Activated T-cell treated with anti-CD3 and anti-CD28 coated beads, Interleukin-2, amount 50 U/mL, for 48 hours (primary cell): ENCODE measurements at regions not wholly inside any gene's neighbourhood (a gene's known extent, or its start where the extent isn't known, plus 50 kb on each side); places are given as distances from the start of the nearest gene placed in this dataset.

ENCODE experiments used
- DNase-seq, 2 experiments: peaks; one replicate each; pipeline ENCODE4 v3.0.0-alpha.2; 2020

DNA sequence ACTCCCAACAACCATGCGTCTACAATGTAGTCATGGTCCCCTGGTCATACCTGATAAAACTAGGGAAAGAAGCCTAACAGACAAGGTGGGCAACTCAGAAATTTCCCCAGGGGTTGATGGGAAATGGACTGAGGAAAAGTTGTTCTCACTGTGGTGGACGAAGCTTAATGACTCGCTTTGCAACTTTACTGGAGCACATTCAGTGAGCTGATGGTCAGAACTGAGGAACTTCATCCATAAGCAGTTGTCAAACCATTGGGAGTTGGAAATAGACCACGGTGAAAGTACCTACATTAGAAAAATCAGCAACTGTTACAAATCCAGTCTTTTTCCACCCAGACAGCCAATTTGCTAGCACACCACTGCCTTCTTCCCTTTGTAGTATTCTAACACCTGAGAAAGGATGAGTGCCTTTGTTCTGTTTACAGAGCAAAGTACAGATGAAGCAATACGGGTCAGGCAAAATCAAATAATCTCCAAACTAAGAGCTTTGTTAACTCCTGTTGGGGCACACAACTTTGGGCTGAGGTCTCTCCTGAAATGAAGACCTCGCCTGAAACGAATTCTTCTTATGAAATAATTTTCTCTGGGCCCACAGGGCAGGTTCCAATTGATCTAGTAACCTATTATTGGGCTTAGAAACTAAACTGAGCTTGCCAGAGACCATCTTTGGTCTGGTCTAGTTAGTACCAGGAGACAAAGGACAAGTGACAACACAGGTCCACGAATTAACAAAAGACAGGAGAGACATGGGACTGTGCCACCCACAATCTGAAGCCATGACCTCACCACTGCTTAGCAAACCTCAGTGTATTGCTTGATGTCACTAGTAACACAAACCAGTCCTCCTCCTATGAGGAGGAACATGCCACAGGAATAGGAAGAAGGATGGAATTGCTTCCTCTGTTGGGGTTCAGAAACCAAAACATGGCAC lies 58.9 kb upstream of the NFKB1 start:
- no peak for DNase-seq

DNA sequence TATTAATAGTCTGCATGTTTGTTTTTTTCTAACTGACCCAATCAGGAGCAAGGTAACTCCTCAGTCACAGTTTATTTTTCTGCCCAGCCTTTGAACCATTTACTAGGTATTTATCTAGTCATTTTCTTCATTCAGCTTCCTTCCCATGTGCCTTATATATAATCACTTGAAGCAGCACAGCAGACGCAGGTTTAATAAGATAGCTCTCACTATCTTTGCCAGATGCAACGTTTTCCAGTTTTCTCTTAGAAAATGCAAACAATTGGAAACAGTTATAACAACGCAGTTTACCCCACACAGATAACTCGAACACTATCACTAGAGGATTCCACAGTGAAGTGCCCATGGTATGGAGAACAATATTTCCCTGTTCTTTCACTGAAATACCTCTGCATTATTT lies 56.4 kb upstream of the NFKB1 start:
- DNase-seq, result no peak

DNA sequence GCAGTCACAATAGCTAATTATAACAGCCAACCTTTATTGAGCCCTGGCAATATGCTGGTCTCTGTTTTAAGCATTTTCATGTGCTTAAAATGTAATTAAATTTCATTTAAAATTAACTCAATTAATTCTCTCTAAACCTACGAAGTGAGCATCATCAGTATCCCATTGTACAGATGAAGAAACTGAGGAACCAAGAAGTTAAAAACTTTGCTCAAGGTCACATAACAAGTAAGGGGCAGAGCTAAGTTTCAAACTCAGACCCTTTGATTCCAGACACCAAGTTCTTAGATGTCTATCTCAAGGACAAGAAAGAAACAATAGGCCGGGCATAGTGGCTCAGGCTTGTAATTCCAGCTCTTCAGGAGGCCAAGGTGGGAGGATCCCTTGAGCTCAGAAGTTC lies 55.9 kb upstream of the NFKB1 start:
- no peak for DNase-seq

DNA sequence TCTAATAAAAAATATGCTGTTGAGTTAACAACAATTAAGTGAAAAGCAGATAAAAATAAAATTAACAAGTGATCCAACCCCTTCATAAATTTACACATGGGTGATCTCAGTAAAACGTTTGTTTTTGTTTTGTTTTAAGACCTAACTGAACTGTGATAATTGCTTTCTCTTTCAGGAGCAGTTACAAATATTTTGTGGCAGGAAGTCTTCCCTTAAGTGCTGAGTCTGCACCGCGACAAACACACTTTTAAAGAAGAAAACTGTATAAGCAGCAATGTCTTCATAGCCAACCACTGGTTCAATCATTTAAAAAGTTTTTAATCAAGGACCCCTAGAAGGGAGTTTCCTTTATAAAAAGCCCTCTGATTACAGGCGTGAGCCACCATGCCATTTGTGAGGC lies 53.7 kb upstream of the NFKB1 start:
- DNase-seq, result no peak

DNA sequence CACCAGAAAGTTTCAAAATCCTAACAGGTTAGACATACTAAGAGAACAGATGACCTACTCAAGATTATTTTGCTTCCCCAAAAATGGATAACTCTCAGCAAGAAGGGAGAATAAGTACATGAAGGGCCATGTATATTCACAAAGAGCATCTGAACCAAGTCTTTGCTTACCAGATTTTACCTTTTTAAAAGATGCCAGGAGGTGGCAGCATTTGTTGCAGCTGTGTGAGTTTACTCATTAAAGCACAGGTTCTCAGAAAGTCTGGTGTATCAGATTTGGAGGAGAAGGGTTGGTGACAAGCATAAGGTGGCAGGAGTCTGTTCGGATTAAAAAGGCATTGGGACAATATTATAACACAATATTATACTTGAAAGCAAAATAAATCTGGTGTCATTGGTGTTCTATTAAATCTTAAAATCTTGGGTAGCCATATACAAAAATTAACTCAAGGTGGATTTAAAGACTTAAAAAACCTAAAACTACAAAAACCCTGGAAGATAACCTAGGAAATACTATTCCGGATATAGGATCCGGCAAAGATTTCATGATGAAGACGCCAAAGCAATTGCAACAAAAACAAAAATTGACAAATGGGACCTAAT lies 51.3 kb upstream of the NFKB1 start:
- DNase-seq, result peak; percentile 46 to 52

DNA sequence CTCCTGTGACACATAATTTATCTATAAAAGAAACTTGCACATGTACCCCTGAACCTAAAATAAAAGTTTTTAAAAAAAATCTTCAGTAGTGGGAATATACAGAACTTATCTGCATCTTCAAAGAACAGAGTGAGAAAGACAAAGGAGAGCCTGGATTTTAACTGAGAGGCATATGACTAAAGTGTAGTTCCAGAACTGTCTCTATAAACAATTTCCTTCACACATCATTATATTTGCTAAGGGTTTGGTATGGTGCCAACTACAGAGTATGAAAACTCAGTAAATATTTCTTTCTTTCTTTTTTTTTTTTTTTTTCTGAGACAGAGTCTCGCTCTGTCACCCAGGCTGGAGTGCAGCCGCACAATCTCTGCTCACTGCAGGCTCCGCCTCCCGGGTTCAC lies 49.9 kb upstream of the NFKB1 start:
- no peak for DNase-seq
